ENCODE measurements at regions not wholly inside any gene's neighbourhood (a gene's known extent, or its start where the extent isn't known, plus 50 kb on each side); places are given as distances from the start of the nearest gene placed in this dataset.
A peak's percentile ranks its signal among the peaks of the same experiment; 100 is the strongest.

GRCh38 chr21:29231756-29232529, 66.8 kb upstream of the BACH1 start (continued):
- TF ChIP-seq, protein P1, sequence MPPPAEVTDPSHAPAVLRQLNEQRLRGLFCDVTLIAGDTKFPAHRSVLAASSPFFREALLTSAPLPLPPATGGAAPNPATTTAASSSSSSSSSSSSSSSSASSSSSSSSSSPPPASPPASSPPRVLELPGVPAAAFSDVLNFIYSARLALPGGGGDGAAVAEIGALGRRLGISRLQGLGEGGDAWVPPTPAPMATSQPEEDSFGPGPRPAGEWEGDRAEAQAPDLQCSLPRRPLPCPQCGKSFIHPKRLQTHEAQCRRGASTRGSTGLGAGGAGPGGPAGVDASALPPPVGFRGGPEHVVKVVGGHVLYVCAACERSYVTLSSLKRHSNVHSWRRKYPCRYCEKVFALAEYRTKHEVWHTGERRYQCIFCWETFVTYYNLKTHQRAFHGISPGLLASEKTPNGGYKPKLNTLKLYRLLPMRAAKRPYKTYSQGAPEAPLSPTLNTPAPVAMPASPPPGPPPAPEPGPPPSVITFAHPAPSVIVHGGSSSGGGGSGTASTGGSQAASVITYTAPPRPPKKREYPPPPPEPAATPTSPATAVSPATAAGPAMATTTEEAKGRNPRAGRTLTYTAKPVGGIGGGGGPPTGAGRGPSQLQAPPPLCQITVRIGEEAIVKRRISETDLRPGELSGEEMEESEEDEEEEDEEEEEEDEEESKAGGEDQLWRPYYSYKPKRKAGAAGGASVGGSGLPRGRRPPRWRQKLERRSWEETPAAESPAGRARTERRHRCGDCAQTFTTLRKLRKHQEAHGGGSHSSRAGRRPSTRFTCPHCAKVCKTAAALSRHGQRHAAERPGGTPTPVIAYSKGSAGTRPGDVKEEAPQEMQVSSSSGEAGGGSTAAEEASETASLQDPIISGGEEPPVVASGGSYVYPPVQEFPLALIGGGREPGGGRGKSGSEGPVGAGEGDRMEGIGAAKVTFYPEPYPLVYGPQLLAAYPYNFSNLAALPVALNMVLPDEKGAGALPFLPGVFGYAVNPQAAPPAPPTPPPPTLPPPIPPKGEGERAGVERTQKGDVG (CRISPR knock-in tag; IDR thresholded peaks at IDR 0.05): peak; percentile 94
- TF ChIP-seq POLR2A (IDR thresholded peaks at IDR 0.05; ENCODE audit: low read depth, low read length): no peak
- 0 out of 2 replicates have a peak, but pooled peaks have one; percentile 16 for TF ChIP-seq BCL11A (IDR thresholded peaks at IDR 0.05; ENCODE audit: low read depth, low read length)
- TF ChIP-seq NFIC (IDR thresholded peaks at IDR 0.05; ENCODE audit: low read depth, low read length): peak; percentile 37; the same call in 1 of the 2 replicates
- TF ChIP-seq, protein P2, sequence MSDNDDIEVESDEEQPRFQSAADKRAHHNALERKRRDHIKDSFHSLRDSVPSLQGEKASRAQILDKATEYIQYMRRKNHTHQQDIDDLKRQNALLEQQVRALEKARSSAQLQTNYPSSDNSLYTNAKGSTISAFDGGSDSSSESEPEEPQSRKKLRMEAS (IDR thresholded peaks at IDR 0.05; ENCODE audit: low read depth, low read length): no peak
- TF ChIP-seq KDM1A (IDR thresholded peaks at IDR 0.05; ENCODE audit: borderline replicate concordance): no peak
- no peak for TF ChIP-seq POU2F2 (IDR thresholded peaks at IDR 0.05; ENCODE audit: borderline replicate concordance, low read depth, low read length)
- peak in 1 of 2 experiments; percentile 10; a peak in 1 of 4 replicates for TF ChIP-seq ETV6 (conservative IDR thresholded peaks at IDR 0.05 in 1 of 2, IDR thresholded peaks at IDR 0.05 in 1 of 2; ENCODE audit: borderline replicate concordance in 1 of 2, low read depth in 1 of 2)
- no peak for TF ChIP-seq IKZF1 (conservative IDR thresholded peaks at IDR 0.05)
- peak; percentile 27; the same call in 1 of the 2 replicates for TF ChIP-seq EED (IDR thresholded peaks at IDR 0.05; ENCODE audit: low read depth)
- TF ChIP-seq MYC (IDR thresholded peaks at IDR 0.05; ENCODE audit: insufficient read depth, insufficient read length, insufficient replicate concordance, low read length, severe bottlenecking): no peak
- TF ChIP-seq ZNF687 (IDR thresholded peaks at IDR 0.05): peak; percentile 96
- no peak for TF ChIP-seq FOS (IDR thresholded peaks at IDR 0.05; ENCODE audit: borderline replicate concordance, extremely low read depth, insufficient read length)
- no peak for TF ChIP-seq MXI1 (IDR thresholded peaks at IDR 0.05; ENCODE audit: low read depth, low read length)
- TF ChIP-seq GABPA (IDR thresholded peaks at IDR 0.05; ENCODE audit: low read depth): no peak
- TF ChIP-seq KLF5 (IDR thresholded peaks at IDR 0.05; ENCODE audit: partially characterized antibody): no peak
- TF ChIP-seq, protein P3, sequence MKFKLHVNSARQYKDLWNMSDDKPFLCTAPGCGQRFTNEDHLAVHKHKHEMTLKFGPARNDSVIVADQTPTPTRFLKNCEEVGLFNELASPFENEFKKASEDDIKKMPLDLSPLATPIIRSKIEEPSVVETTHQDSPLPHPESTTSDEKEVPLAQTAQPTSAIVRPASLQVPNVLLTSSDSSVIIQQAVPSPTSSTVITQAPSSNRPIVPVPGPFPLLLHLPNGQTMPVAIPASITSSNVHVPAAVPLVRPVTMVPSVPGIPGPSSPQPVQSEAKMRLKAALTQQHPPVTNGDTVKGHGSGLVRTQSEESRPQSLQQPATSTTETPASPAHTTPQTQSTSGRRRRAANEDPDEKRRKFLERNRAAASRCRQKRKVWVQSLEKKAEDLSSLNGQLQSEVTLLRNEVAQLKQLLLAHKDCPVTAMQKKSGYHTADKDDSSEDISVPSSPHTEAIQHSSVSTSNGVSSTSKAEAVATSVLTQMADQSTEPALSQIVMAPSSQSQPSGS (IDR thresholded peaks at IDR 0.05; ENCODE audit: low read length): 0 out of 2 replicates have a peak, but pooled peaks have one; percentile 1

Data from GM12878 (cell line).